ENCODE measurements at regions not wholly inside any gene's neighbourhood (a gene's known extent, or its start where the extent isn't known, plus 50 kb on each side); places are given as distances from the start of the nearest gene placed in this dataset.

- Histone ChIP-seq H3K23ac (ENCODE audit: insufficient read length, low read depth, low read length) (no peak overlapping the region), H3K56ac (ENCODE audit: insufficient read length, low read depth, low read length) (no peak overlapping the region), H3K4me1 (ENCODE audit: insufficient read depth, low read length) (no peaks in the 10 kb centered on the region), H3K27ac (ENCODE audit: insufficient read length, low read depth, low read length) (no peak overlapping the region), H3K14ac (ENCODE audit: insufficient read depth, low read length) (no peak overlapping the region), H4K91ac (ENCODE audit: insufficient read length, low read depth, low read length) (no peak overlapping the region), H3T11ph (ENCODE audit: low read length) (no peak overlapping the region), H2BK5ac (ENCODE audit: insufficient read length, low read length) (no peak overlapping the region), H3K4me2 (ENCODE audit: insufficient read depth, insufficient read length, low read length) (no peak overlapping the region), H4K8ac (replicated peaks; ENCODE audit: insufficient read length, low read depth, low read length) (no peak overlapping the region), H2BK20ac (ENCODE audit: low read depth, low read length, poor library complexity, severe bottlenecking) (no peak overlapping the region), H3K79me2 (ENCODE audit: insufficient read depth, low read length) (no peaks in the 10 kb centered on the region), H2BK12ac (ENCODE audit: insufficient read length, low read depth, low read length) (no peak overlapping the region), H3K9ac (ENCODE audit: extremely low read depth, insufficient read length, low read length) (no peak overlapping the region), H2AK5ac (ENCODE audit: insufficient read length, low read length) (no peak overlapping the region), H3K9me3 (ENCODE audit: control insufficient read depth, low read depth, low read length) (no peaks in the 10 kb centered on the region), H3K79me1 (ENCODE audit: insufficient read depth, low read depth, low read length, poor library complexity, severe bottlenecking) (no peaks in the 10 kb centered on the region), H3K18ac (ENCODE audit: insufficient read length, low read depth, low read length) (no peak overlapping the region), H2BK120ac (ENCODE audit: low read depth, low read length, poor library complexity, severe bottlenecking) (no peak overlapping the region), H3K4ac (ENCODE audit: low read depth, low read length) (no peak overlapping the region), H4K5ac (ENCODE audit: insufficient read length, low read depth, low read length) (no peak overlapping the region), H3K27me3 (ENCODE audit: insufficient read depth, low read length) (no peaks in the 10 kb centered on the region), H2AFZ (ENCODE audit: low read length) (no peak overlapping the region), H4K20me1 (ENCODE audit: control insufficient read depth, insufficient read depth, insufficient read length) (no peaks in the 10 kb centered on the region), H2BK15ac (ENCODE audit: low read depth, low read length) (no peak overlapping the region), H3K23me2 (ENCODE audit: insufficient read length, low read depth, low read length, poor library complexity, severe bottlenecking) (no peaks in the 10 kb centered on the region)
- Mint-ChIP-seq H3K4me3 (no peak overlapping the region), H3K27ac (no peak overlapping the region), H3K36me3 (ENCODE audit: insufficient read depth in 1 of 3, low read depth in 3 of 3) (no peaks in the 10 kb centered on the region), H3K4me1 (0 out of 4 replicates have a peak, but pooled peaks cover 0 to 3% of the 10 kb centered on the region in 2 experiments), H3K27me3 (ENCODE audit: low read depth) (no peaks in the 10 kb centered on the region), H3K9me3 (no peaks in the 10 kb centered on the region)
- WGBS (ENCODE audit: extremely low coverage, insufficient read length, low lambda C conversion rate), result no CpG with 5 or more reads among the region's 3 CpGs
- no peak for DNase-seq
- TF ChIP-seq, protein P1, sequence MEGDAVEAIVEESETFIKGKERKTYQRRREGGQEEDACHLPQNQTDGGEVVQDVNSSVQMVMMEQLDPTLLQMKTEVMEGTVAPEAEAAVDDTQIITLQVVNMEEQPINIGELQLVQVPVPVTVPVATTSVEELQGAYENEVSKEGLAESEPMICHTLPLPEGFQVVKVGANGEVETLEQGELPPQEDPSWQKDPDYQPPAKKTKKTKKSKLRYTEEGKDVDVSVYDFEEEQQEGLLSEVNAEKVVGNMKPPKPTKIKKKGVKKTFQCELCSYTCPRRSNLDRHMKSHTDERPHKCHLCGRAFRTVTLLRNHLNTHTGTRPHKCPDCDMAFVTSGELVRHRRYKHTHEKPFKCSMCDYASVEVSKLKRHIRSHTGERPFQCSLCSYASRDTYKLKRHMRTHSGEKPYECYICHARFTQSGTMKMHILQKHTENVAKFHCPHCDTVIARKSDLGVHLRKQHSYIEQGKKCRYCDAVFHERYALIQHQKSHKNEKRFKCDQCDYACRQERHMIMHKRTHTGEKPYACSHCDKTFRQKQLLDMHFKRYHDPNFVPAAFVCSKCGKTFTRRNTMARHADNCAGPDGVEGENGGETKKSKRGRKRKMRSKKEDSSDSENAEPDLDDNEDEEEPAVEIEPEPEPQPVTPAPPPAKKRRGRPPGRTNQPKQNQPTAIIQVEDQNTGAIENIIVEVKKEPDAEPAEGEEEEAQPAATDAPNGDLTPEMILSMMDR (conservative IDR thresholded peaks at IDR 0.05), result no peak
Observed at GRCh38 chr2:138334323-138334722, 167.2 kb upstream of the SPOPL start.

Measured in H9 (cell line).